ENCODE measurements at regions not wholly inside any gene's neighbourhood (a gene's known extent, or its start where the extent isn't known, plus 50 kb on each side); places are given as distances from the start of the nearest gene placed in this dataset.

DNA sequence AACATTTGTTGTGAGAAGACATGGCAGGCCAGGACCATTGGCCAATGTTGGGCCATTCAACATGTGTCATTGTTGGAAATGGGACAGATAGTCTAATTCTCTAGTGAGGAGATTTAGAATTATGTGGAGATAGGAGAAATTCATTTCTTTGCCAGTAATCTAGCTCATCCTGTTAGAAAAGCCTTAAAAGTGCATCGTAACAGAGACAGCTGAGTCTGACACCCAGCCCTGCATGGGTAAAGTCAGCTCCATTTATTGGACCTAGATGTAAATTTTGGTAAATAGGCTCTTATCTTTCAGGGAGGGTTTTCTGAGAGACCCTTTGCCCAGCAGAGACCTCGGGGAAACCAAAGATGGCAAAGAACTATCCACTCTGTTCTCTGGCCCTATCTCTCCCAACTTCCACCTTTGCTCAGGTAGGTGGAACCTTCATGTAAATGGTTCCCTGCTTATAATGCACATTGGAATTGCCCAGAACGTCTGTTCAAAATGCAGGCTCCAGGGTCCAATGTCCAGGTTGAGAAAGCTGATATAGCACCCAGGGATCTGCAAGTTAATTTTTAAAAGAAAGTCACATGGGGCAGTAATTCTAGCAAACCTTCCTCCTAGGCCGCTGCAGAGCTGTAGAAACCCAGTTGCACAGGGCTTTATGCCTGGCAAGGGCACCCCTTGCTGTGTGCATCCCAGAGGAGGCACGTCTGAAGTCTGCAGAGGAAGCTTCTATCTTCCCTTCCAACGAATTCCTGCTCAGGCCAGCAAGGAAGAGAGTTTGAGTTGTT, 365.9 kb upstream of the PROK2 start:
- Histone ChIP-seq H3K27ac (ENCODE audit: low read depth, low read length) (no peak overlapping the region), H3K4me1 (ENCODE audit: control insufficient read depth, insufficient read depth, low read length) (no peaks in the 10 kb centered on the region), H3K9me3 (ENCODE audit: control insufficient read depth, low read length) (peaks cover 8% of the 10 kb centered on the region), H3K4me3 (ENCODE audit: low read length) (no peak overlapping the region), H3K36me3 (ENCODE audit: control insufficient read depth, insufficient read depth, low read length) (no peaks in the 10 kb centered on the region), H3K27me3 (ENCODE audit: control insufficient read depth, insufficient read depth, low read length, poor library complexity, severe bottlenecking) (no peaks in the 10 kb centered on the region), H3K9ac (ENCODE audit: extremely low read depth, low read length, poor library complexity, severe bottlenecking) (no peak overlapping the region)
- no peak overlapping the region for H3K4me3 Mint-ChIP-seq
- no peaks in the 10 kb centered on the region for H3K36me3 Mint-ChIP-seq (ENCODE audit: low read depth)
- 90 to 93% methylated on average over 5 to 6 of the region's 6 CpGs for WGBS, 2 experiments (ENCODE audit: insufficient coverage in 1 of 2, insufficient read length in 1 of 2)
- H3K4me1 Mint-ChIP-seq, result peaks cover 2% of the 10 kb centered on the region
- peaks cover under 1% of the 10 kb centered on the region for H3K27me3 Mint-ChIP-seq (ENCODE audit: insufficient read depth)
- no peak for DNase-seq
- no peak for TF ChIP-seq CTCF (conservative IDR thresholded peaks at IDR 0.05)
- H3K27ac Mint-ChIP-seq, result no peak overlapping the region
- peaks cover 17% of the 10 kb centered on the region for H3K9me3 Mint-ChIP-seq

- H3K36me3 Mint-ChIP-seq (ENCODE audit: low read depth), result no peaks in the 10 kb centered on the region
- no peaks in the 10 kb centered on the region for H3K27me3 Mint-ChIP-seq (ENCODE audit: insufficient read depth)
- peaks cover 8% of the 10 kb centered on the region for H3K4me1 Mint-ChIP-seq
- Histone ChIP-seq H3K9me3 (ENCODE audit: control insufficient read depth, low read length) (peaks cover 8% of the 10 kb centered on the region), H3K27me3 (ENCODE audit: control insufficient read depth, insufficient read depth, low read length, poor library complexity, severe bottlenecking) (no peaks in the 10 kb centered on the region), H3K36me3 (ENCODE audit: control insufficient read depth, insufficient read depth, low read length) (no peaks in the 10 kb centered on the region), H3K9ac (ENCODE audit: extremely low read depth, low read length, poor library complexity, severe bottlenecking) (no peak overlapping the region), H3K27ac (ENCODE audit: low read depth, low read length) (no peak overlapping the region), H3K4me3 (ENCODE audit: low read length) (no peak overlapping the region), H3K4me1 (ENCODE audit: control insufficient read depth, insufficient read depth, low read length) (no peaks in the 10 kb centered on the region)
- no peak overlapping the region for H3K27ac Mint-ChIP-seq
- DNase-seq, result no peak
- WGBS, 2 experiments (ENCODE audit: insufficient coverage in 1 of 2, insufficient read length in 1 of 2), result 91 to 92% methylated on average over 6 to 8 of the region's 8 CpGs
- peaks cover 17% of the 10 kb centered on the region for H3K9me3 Mint-ChIP-seq
- TF ChIP-seq CTCF (conservative IDR thresholded peaks at IDR 0.05), result no peak
- no peak overlapping the region for H3K4me3 Mint-ChIP-seq
Observed at GRCh38 chr3:72149645-72150300, 364.8 kb upstream of the PROK2 start.

GRCh38 chr3:72147600-72147999, 362.7 kb upstream of the PROK2 start:
- no peak overlapping the region for H3K27ac Mint-ChIP-seq
- no peak for DNase-seq
- H3K4me1 Mint-ChIP-seq, result peaks cover 24% of the 10 kb centered on the region
- H3K4me3 ChIP-seq (ENCODE audit: low read length), result no peak overlapping the region
- peaks cover 8% of the 10 kb centered on the region for H3K9me3 Mint-ChIP-seq
- no peaks in the 10 kb centered on the region for H3K36me3 Mint-ChIP-seq (ENCODE audit: low read depth)
- no peaks in the 10 kb centered on the region for H3K27me3 ChIP-seq (ENCODE audit: control insufficient read depth, insufficient read depth, low read length, poor library complexity, severe bottlenecking)
- H3K27me3 Mint-ChIP-seq (ENCODE audit: insufficient read depth), result no peaks in the 10 kb centered on the region
- no peak overlapping the region for H3K27ac ChIP-seq (ENCODE audit: low read depth, low read length)
- H3K36me3 ChIP-seq (ENCODE audit: control insufficient read depth, insufficient read depth, low read length), result no peaks in the 10 kb centered on the region
- H3K9me3 ChIP-seq (ENCODE audit: control insufficient read depth, low read length), result no peaks in the 10 kb centered on the region
- no peak for TF ChIP-seq CTCF (conservative IDR thresholded peaks at IDR 0.05)
- H3K4me3 Mint-ChIP-seq, result no peak overlapping the region
- H3K4me1 ChIP-seq (ENCODE audit: control insufficient read depth, insufficient read depth, low read length), result peaks cover 4% of the 10 kb centered on the region
- no peak overlapping the region for H3K9ac ChIP-seq (ENCODE audit: extremely low read depth, low read length, poor library complexity, severe bottlenecking)
- WGBS, 2 experiments (ENCODE audit: insufficient coverage in 1 of 2, insufficient read length in 1 of 2), result 96 to 100% methylated on average over 3 of the region's 3 CpGs
